Suprapubic skin (tissue), 4 donors: ENCODE measurements at regions not wholly inside any gene's neighbourhood (a gene's known extent, or its start where the extent isn't known, plus 50 kb on each side); places are given as distances from the start of the nearest gene placed in this dataset.

ENCODE experiments used
- CTCF ChIP-seq, 2 donors: fragments of 200-600 bp in 1 of 2; fragments of 450-650 bp in 1 of 2; sonication (generic) in 1 of 2; IDR thresholded peaks; one replicate each; pipeline ENCODE4 v1.5.1; 2016 to 2019; ENCODE audit warnings: antibody characterized with exemption in 2 of 2, mild to moderate bottlenecking in 1 of 2, moderate library complexity in 1 of 2
- EP300 ChIP-seq: sonication (generic); formaldehyde crosslinking; IDR thresholded peaks from one replicate; pipeline ENCODE4 v1.6.1; 2017; ENCODE audit warnings: antibody characterized with exemption
- POLR2A ChIP-seq, 2 donors: fragments of 450-650 bp; IDR thresholded peaks; one replicate each; pipeline ENCODE4 v1.6.1; 2017; ENCODE audit warnings: antibody characterized with exemption in 2 of 2, mild to moderate bottlenecking in 2 of 2, moderate library complexity in 2 of 2
- POLR2AphosphoS5 ChIP-seq, 3 donors: sonication (generic); formaldehyde crosslinking; IDR thresholded peaks; one replicate each; pipeline ENCODE4 v1.6.1; 2017; ENCODE audit warnings: antibody characterized with exemption in 3 of 3

- no peak for TF ChIP-seq POLR2A (IDR thresholded peaks at IDR 0.05)
- no peak for TF ChIP-seq CTCF (IDR thresholded peaks at IDR 0.05)
- no peak for TF ChIP-seq EP300
- no peak for TF ChIP-seq POLR2AphosphoS5 (IDR thresholded peaks at IDR 0.05)
These were observed 109.2 kb upstream of the NXT1 start for GRCh38 chr20:23241416-23241815.
